B cell (primary cell): ENCODE measurements at regions not wholly inside any gene's neighbourhood (a gene's known extent, or its start where the extent isn't known, plus 50 kb on each side); places are given as distances from the start of the nearest gene placed in this dataset.

ENCODE experiments used
- EZH2 ChIP-seq: IDR thresholded peaks from 2 replicates; pipeline ENCODE4 v1.6.1; 2012; ENCODE audit warnings: borderline replicate concordance, low read depth, mild to moderate bottlenecking, moderate library complexity, low read length; ENCODE audit not compliant: insufficient read depth, poor library complexity, severe bottlenecking
- TF ChIP-seq, protein P1 (sequence below): fragments of 200-600 bp; IDR thresholded peaks from one replicate; pipeline ENCODE4 v1.8.0; 2022; ENCODE audit warnings: antibody characterized with exemption, mild to moderate bottlenecking

DNA sequence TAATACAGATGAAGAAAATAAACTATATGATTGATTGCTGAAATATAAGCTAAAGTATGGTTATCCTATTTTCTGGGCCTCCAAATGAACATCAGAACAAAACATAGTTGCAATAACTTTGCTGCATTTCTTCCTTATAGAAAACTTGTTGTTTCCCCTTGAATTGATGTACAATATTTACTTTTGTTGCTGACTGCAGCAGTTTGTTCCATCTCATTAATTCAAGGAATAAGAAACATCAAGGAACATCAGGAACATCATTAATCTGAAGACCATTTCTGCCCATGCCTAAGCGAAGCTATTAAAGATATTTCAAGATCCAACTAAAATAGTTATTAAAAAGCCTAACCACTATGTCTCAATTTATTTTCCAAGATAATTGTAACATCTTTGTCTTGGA lies 363.6 kb upstream of the EDIL3 start:
- TF ChIP-seq, protein P1, sequence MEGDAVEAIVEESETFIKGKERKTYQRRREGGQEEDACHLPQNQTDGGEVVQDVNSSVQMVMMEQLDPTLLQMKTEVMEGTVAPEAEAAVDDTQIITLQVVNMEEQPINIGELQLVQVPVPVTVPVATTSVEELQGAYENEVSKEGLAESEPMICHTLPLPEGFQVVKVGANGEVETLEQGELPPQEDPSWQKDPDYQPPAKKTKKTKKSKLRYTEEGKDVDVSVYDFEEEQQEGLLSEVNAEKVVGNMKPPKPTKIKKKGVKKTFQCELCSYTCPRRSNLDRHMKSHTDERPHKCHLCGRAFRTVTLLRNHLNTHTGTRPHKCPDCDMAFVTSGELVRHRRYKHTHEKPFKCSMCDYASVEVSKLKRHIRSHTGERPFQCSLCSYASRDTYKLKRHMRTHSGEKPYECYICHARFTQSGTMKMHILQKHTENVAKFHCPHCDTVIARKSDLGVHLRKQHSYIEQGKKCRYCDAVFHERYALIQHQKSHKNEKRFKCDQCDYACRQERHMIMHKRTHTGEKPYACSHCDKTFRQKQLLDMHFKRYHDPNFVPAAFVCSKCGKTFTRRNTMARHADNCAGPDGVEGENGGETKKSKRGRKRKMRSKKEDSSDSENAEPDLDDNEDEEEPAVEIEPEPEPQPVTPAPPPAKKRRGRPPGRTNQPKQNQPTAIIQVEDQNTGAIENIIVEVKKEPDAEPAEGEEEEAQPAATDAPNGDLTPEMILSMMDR: no peak
- no peak for TF ChIP-seq EZH2
